ENCODE measurements at regions not wholly inside any gene's neighbourhood (a gene's known extent, or its start where the extent isn't known, plus 50 kb on each side); places are given as distances from the start of the nearest gene placed in this dataset.

- no peak overlapping the region for H2AK5ac ChIP-seq (ENCODE audit: insufficient read length, low read length)
- H2BK5ac ChIP-seq (ENCODE audit: insufficient read length, low read length): no peak overlapping the region
- H3K27me3 ChIP-seq (ENCODE audit: insufficient read depth, low read length): no peaks in the 10 kb centered on the region
- peaks cover 27 to 32% of the 10 kb centered on the region in 2 experiments for H3K4me1 Mint-ChIP-seq
- H4K20me1 ChIP-seq (ENCODE audit: control insufficient read depth, insufficient read depth, insufficient read length): no peaks in the 10 kb centered on the region
- no peak overlapping the region for H4K8ac ChIP-seq (replicated peaks; ENCODE audit: insufficient read length, low read depth, low read length)
- H3T11ph ChIP-seq (ENCODE audit: low read length): no peak overlapping the region
- no peak for TF ChIP-seq CTCF (conservative IDR thresholded peaks at IDR 0.05)
- no peak overlapping the region for H2BK20ac ChIP-seq (ENCODE audit: low read depth, low read length, poor library complexity, severe bottlenecking)
- DNase-seq: peak; percentile 28
- no peak overlapping the region for H3K18ac ChIP-seq (ENCODE audit: insufficient read length, low read depth, low read length)
- no peak overlapping the region for H2BK12ac ChIP-seq (ENCODE audit: insufficient read length, low read depth, low read length)
- no peak overlapping the region for H3K27ac ChIP-seq (ENCODE audit: insufficient read length, low read depth, low read length)
- H4K91ac ChIP-seq (ENCODE audit: insufficient read length, low read depth, low read length): no peak overlapping the region
- no peak overlapping the region for H2BK120ac ChIP-seq (ENCODE audit: low read depth, low read length, poor library complexity, severe bottlenecking)
- H3K36me3 Mint-ChIP-seq (ENCODE audit: insufficient read depth in 1 of 3, low read depth in 3 of 3): no peaks in the 10 kb centered on the region; a peak in 1 of 7 replicates
- no peak overlapping the region for H3K23ac ChIP-seq (ENCODE audit: insufficient read length, low read depth, low read length)
- no peaks in the 10 kb centered on the region for H3K9me3 Mint-ChIP-seq
- H2AFZ ChIP-seq (ENCODE audit: low read length): no peak overlapping the region
- H3K4me2 ChIP-seq (ENCODE audit: insufficient read depth, insufficient read length, low read length): no peak overlapping the region
- no peak overlapping the region; the same call in 1 of the 2 replicates for H3K14ac ChIP-seq (ENCODE audit: insufficient read depth, low read length)
- peak overlapping the region in 1 of 3 experiments; percentile 47; a peak in 1 of 7 replicates for H3K27ac Mint-ChIP-seq
- no peaks in the 10 kb centered on the region for H3K23me2 ChIP-seq (ENCODE audit: insufficient read length, low read depth, low read length, poor library complexity, severe bottlenecking)
- no peak overlapping the region for H3K56ac ChIP-seq (ENCODE audit: insufficient read length, low read depth, low read length)
- H3K4ac ChIP-seq (ENCODE audit: low read depth, low read length): no peak overlapping the region
- H2BK15ac ChIP-seq (ENCODE audit: low read depth, low read length): no peak overlapping the region
- no peak overlapping the region for H4K5ac ChIP-seq (ENCODE audit: insufficient read length, low read depth, low read length)
- H3K79me2 ChIP-seq (ENCODE audit: insufficient read depth, low read length): no peaks in the 10 kb centered on the region
- no peaks in the 10 kb centered on the region for H3K9me3 ChIP-seq (ENCODE audit: control insufficient read depth, low read depth, low read length)
- H3K79me1 ChIP-seq (ENCODE audit: insufficient read depth, low read depth, low read length, poor library complexity, severe bottlenecking): no peaks in the 10 kb centered on the region
- H3K4me3 Mint-ChIP-seq: no peak overlapping the region
- no CpG with 5 or more reads among the region's 24 CpGs for WGBS (ENCODE audit: extremely low coverage, insufficient read length, low lambda C conversion rate)
- H3K27me3 Mint-ChIP-seq (ENCODE audit: low read depth): peaks cover 16% of the 10 kb centered on the region
- H3K4me1 ChIP-seq (ENCODE audit: insufficient read depth, low read length): peaks cover 3% of the 10 kb centered on the region; the same call in 1 of the 2 replicates
- no peak overlapping the region for H3K9ac ChIP-seq (ENCODE audit: extremely low read depth, insufficient read length, low read length)
These were observed 102.2 kb downstream of the DACT2 start for GRCh38 chr6:168217216-168217879.
